GM08714 (cell line): ENCODE measurements at regions not wholly inside any gene's neighbourhood (a gene's known extent, or its start where the extent isn't known, plus 50 kb on each side); places are given as distances from the start of the nearest gene placed in this dataset.

ENCODE experiments used
- H3K4me3 ChIP-seq: fragments of 200-500 bp; sonication (Bioruptor generic); 2 replicates; pipeline ENCODE4 v1.5.1; 2014; ENCODE audit warnings: mild to moderate bottlenecking, low read length, inconsistent platforms
- ZNF274 ChIP-seq: IDR thresholded peaks from 2 replicates; pipeline ENCODE4 v1.6.1; 2012; ENCODE audit warnings: mild to moderate bottlenecking, low read depth, low read length

- H3K4me3 ChIP-seq = no peak overlapping the region
- no peak for TF ChIP-seq ZNF274
These were observed 720.8 kb upstream of the ADAMTS16 start for GRCh38 chr5:4419281-4419680.

- H3K4me3 ChIP-seq = no peak overlapping the region
- TF ChIP-seq ZNF274 = no peak
These were observed 720.0 kb upstream of the ADAMTS16 start for GRCh38 chr5:4420177-4420576.

- H3K4me3 ChIP-seq = no peak overlapping the region
- no peak for TF ChIP-seq ZNF274
These were observed 719.4 kb upstream of the ADAMTS16 start for GRCh38 chr5:4420681-4421080.

- no peak overlapping the region for H3K4me3 ChIP-seq
- no peak for TF ChIP-seq ZNF274
These were observed 717.9 kb upstream of the ADAMTS16 start for GRCh38 chr5:4422247-4422646.

- TF ChIP-seq ZNF274 = no peak
- H3K4me3 ChIP-seq = no peak overlapping the region
These were observed 715.2 kb upstream of the ADAMTS16 start for GRCh38 chr5:4424895-4425294.

- no peak for TF ChIP-seq ZNF274
- no peak overlapping the region for H3K4me3 ChIP-seq
These were observed 699.6 kb upstream of the ADAMTS16 start for GRCh38 chr5:4440536-4440935.

GRCh38 chr5:4442221-4442620 is 697.9 kb upstream of the ADAMTS16 start:
- TF ChIP-seq ZNF274 = no peak
- H3K4me3 ChIP-seq = no peak overlapping the region

GRCh38 chr5:4447657-4448056 is 692.5 kb upstream of the ADAMTS16 start:
- no peak overlapping the region for H3K4me3 ChIP-seq
- no peak for TF ChIP-seq ZNF274

GRCh38 chr5:4453655-4454054 is 686.5 kb upstream of the ADAMTS16 start:
- TF ChIP-seq ZNF274 = no peak
- no peak overlapping the region for H3K4me3 ChIP-seq

- no peak for TF ChIP-seq ZNF274
- H3K4me3 ChIP-seq = no peak overlapping the region
These were observed 660.7 kb upstream of the ADAMTS16 start for GRCh38 chr5:4479426-4479825.

GRCh38 chr5:4480528-4481349 is 659.4 kb upstream of the ADAMTS16 start:
- H3K4me3 ChIP-seq = no peak overlapping the region
- no peak for TF ChIP-seq ZNF274

- TF ChIP-seq ZNF274 = no peak
- no peak overlapping the region for H3K4me3 ChIP-seq
These were observed 652.5 kb upstream of the ADAMTS16 start for GRCh38 chr5:4487581-4487980.

GRCh38 chr5:4511996-4512656 is 628.0 kb upstream of the ADAMTS16 start:
- TF ChIP-seq ZNF274 = no peak
- no peak overlapping the region for H3K4me3 ChIP-seq

GRCh38 chr5:4513381-4513780 is 626.7 kb upstream of the ADAMTS16 start:
- no peak for TF ChIP-seq ZNF274
- H3K4me3 ChIP-seq = no peak overlapping the region

- H3K4me3 ChIP-seq = no peak overlapping the region
- TF ChIP-seq ZNF274 = no peak
These were observed 626.0 kb upstream of the ADAMTS16 start for GRCh38 chr5:4514067-4514648.
